ENCODE measurements at regions not wholly inside any gene's neighbourhood (a gene's known extent, or its start where the extent isn't known, plus 50 kb on each side); places are given as distances from the start of the nearest gene placed in this dataset.

GRCh38 chr6:91013511-91013910 is 426.6 kb upstream of the MAP3K7 start:
- TF ChIP-seq CTCF (conservative IDR thresholded peaks at IDR 0.05; ENCODE audit: low read depth, low read length) (no peak), EZH2 (IDR thresholded peaks at IDR 0.05; ENCODE audit: borderline replicate concordance, low read depth, low read length, poor library complexity, severe bottlenecking) (no peak)

All from A673 (cell line).